Mammary epithelial cell (primary cell): ENCODE measurements at regions not wholly inside any gene's neighbourhood (a gene's known extent, or its start where the extent isn't known, plus 50 kb on each side); places are given as distances from the start of the nearest gene placed in this dataset.

Experiments used
- CTCF ChIP-seq, 2 donors: IDR thresholded peaks in 1 of 2; conservative IDR thresholded peaks in 1 of 2; 2 replicates each; pipeline ENCODE4 v1.5.1; 2011 to 2012; ENCODE audit warnings: inconsistent platforms in 2 of 2, low read length in 2 of 2, mild to moderate bottlenecking in 2 of 2, control low read depth in 1 of 2, low read depth in 1 of 2; ENCODE audit not compliant: insufficient read depth in 1 of 2; ENCODE audit errors: extremely low read depth in 1 of 2
- EZH2 ChIP-seq: IDR thresholded peaks from 2 replicates; pipeline ENCODE4 v1.6.1; 2012; ENCODE audit warnings: low read length, inconsistent platforms, borderline replicate concordance

- no peak for TF ChIP-seq CTCF (conservative IDR thresholded peaks at IDR 0.05 in 1 of 2, IDR thresholded peaks at IDR 0.05 in 1 of 2; ENCODE audit: extremely low read depth in 1 of 2, insufficient read depth in 1 of 2, low read depth in 1 of 2, low read length in 2 of 2)
- TF ChIP-seq EZH2: no peak
Observed at GRCh38 chr15:70539912-70540530, 223.3 kb downstream of the UACA start.
